A549 (cell line): ENCODE measurements at regions not wholly inside any gene's neighbourhood (a gene's known extent, or its start where the extent isn't known, plus 50 kb on each side); places are given as distances from the start of the nearest gene placed in this dataset.

Experiments used
- CEBPB ChIP-seq, 2 experiments: fragments of >200 bp in 1 of 2; sonication (Bioruptor Twin) in 1 of 2; formaldehyde crosslinking in 1 of 2; IDR thresholded peaks; 2 replicates each; pipeline ENCODE4 v1.6.1; 2012 to 2016
- CHD2 ChIP-seq: fragments of 150-350 bp; IDR thresholded peaks from 2 replicates; pipeline ENCODE4 v1.6.1; 2014; ENCODE audit warnings: low read length; ENCODE audit not compliant: partially characterized antibody
- CHD4 ChIP-seq: fragments of 200-600 bp; sonication (generic); IDR thresholded peaks from 2 replicates; pipeline ENCODE4 v1.6.1; 2016; ENCODE audit warnings: antibody characterized with exemption, mild to moderate bottlenecking, borderline replicate concordance
- EHMT2 ChIP-seq: fragments of 200-600 bp; sonication (generic); IDR thresholded peaks from 2 replicates; pipeline ENCODE4 v1.6.1; 2016; ENCODE audit warnings: antibody characterized with exemption, low read depth, mild to moderate bottlenecking, moderate library complexity
- NFE2L2 ChIP-seq: fragments of 150-350 bp; conservative IDR thresholded peaks from 2 replicates; pipeline ENCODE4 v1.6.1; 2014; ENCODE audit warnings: low read length
- PBX3 ChIP-seq: IDR thresholded peaks from 2 replicates; pipeline ENCODE4 v1.6.1; 2012
- POLR2A ChIP-seq: IDR thresholded peaks from 2 replicates; pipeline ENCODE4 v1.6.1; 2012; ENCODE audit warnings: mild to moderate bottlenecking, low read length
- RAD21 ChIP-seq, 2 experiments: fragments of >200 bp in 1 of 2; sonication (Bioruptor Twin) in 1 of 2; formaldehyde crosslinking in 1 of 2; IDR thresholded peaks in 1 of 2; conservative IDR thresholded peaks in 1 of 2; 2 replicates in 1 of 2; 3 replicates in 1 of 2; pipeline ENCODE4 v1.6.1; 2012 to 2018; ENCODE audit warnings: inconsistent platforms in 1 of 2
- RCOR1 ChIP-seq: fragments of 150-350 bp; IDR thresholded peaks from 2 replicates; pipeline ENCODE4 v1.6.1; 2014; ENCODE audit warnings: antibody characterized with exemption, low read length, low read depth
- RNF2 ChIP-seq: fragments of 200-600 bp; sonication (generic); IDR thresholded peaks from 2 replicates; pipeline ENCODE4 v1.6.1; 2016; ENCODE audit warnings: low read depth, mild to moderate bottlenecking, antibody characterized with exemption, moderate library complexity, borderline replicate concordance
- ZSCAN20 ChIP-seq: fragments of 250-450 bp; sonication (Bioruptor Pico); IDR thresholded peaks from 2 replicates; pipeline ENCODE4 v1.8.0; 2022; ENCODE audit warnings: mild to moderate bottlenecking, moderate library complexity
- TF ChIP-seq, protein P1 (sequence below): fragments of >200 bp; sonication (Bioruptor Twin); formaldehyde crosslinking; IDR thresholded peaks from 3 replicates; pipeline ENCODE4 v1.5.1; 2016

GRCh38 chr6:14986370-14986769 is 259.5 kb upstream of the JARID2 start:
- TF ChIP-seq, protein P1, sequence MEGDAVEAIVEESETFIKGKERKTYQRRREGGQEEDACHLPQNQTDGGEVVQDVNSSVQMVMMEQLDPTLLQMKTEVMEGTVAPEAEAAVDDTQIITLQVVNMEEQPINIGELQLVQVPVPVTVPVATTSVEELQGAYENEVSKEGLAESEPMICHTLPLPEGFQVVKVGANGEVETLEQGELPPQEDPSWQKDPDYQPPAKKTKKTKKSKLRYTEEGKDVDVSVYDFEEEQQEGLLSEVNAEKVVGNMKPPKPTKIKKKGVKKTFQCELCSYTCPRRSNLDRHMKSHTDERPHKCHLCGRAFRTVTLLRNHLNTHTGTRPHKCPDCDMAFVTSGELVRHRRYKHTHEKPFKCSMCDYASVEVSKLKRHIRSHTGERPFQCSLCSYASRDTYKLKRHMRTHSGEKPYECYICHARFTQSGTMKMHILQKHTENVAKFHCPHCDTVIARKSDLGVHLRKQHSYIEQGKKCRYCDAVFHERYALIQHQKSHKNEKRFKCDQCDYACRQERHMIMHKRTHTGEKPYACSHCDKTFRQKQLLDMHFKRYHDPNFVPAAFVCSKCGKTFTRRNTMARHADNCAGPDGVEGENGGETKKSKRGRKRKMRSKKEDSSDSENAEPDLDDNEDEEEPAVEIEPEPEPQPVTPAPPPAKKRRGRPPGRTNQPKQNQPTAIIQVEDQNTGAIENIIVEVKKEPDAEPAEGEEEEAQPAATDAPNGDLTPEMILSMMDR, result no peak
- no peak for TF ChIP-seq CHD2
- no peak for TF ChIP-seq RNF2
- TF ChIP-seq POLR2A, result no peak
- TF ChIP-seq CHD4, result no peak
- no peak for TF ChIP-seq RCOR1
- no peak for TF ChIP-seq ZSCAN20
- TF ChIP-seq EHMT2, result no peak
- no peak for TF ChIP-seq CEBPB (IDR thresholded peaks at IDR 0.05)
- TF ChIP-seq RAD21 (conservative IDR thresholded peaks at IDR 0.05 in 1 of 2, IDR thresholded peaks at IDR 0.05 in 1 of 2), result no peak
- TF ChIP-seq PBX3, result no peak
- TF ChIP-seq NFE2L2, result no peak
